ENCODE measurements at regions not wholly inside any gene's neighbourhood (a gene's known extent, or its start where the extent isn't known, plus 50 kb on each side); places are given as distances from the start of the nearest gene placed in this dataset.

- no peak overlapping the region for H3K27ac ChIP-seq (replicated peaks in 1 of 4)
- no peak overlapping the region for H3K4me3 ChIP-seq
- 85% methylated on average over 8 of the region's 8 CpGs for WGBS
- no peaks in the 10 kb centered on the region for H3K36me3 ChIP-seq
- H3K9me3 ChIP-seq: no peaks in the 10 kb centered on the region
- H3K4me1 ChIP-seq: peaks cover 2 to 22% (median 18%) of the 10 kb centered on the region in 4 donors
- no peaks in the 10 kb centered on the region for H3K27me3 ChIP-seq
- DNase-seq (ENCODE audit: extremely low spot score): no peak
- TF ChIP-seq POLR2AphosphoS5 (IDR thresholded peaks at IDR 0.05): no peak
- no peak for TF ChIP-seq EP300 (IDR thresholded peaks at IDR 0.05)
- no peak for TF ChIP-seq CTCF (IDR thresholded peaks at IDR 0.05)
- TF ChIP-seq POLR2A (IDR thresholded peaks at IDR 0.05; ENCODE audit: low read depth): no peak
- intact Hi-C loops (cut with DNase I): no loop called here
Measured at GRCh38 chr14:61120576-61120975, 139.5 kb downstream of the SLC38A6 start.

- peaks cover 0 to 6% (median 3%) of the 10 kb centered on the region in 4 donors for H3K9me3 ChIP-seq
- H3K27ac ChIP-seq (replicated peaks in 1 of 4): no peak overlapping the region
- TF ChIP-seq POLR2AphosphoS5 (IDR thresholded peaks at IDR 0.05) (no peak), EP300 (IDR thresholded peaks at IDR 0.05) (no peak), CTCF (IDR thresholded peaks at IDR 0.05) (no peak), POLR2A (IDR thresholded peaks at IDR 0.05; ENCODE audit: low read depth) (no peak)
- intact Hi-C loops (cut with DNase I): no loop called here
- no peak for DNase-seq (ENCODE audit: extremely low spot score)
- H3K4me3 ChIP-seq: no peak overlapping the region
- H3K4me1 ChIP-seq: peaks cover 0 to 7% (median 3%) of the 10 kb centered on the region in 4 donors
- WGBS: 81% methylated on average over 1 of the region's 1 CpG
- H3K27me3 ChIP-seq: no peaks in the 10 kb centered on the region
- no peaks in the 10 kb centered on the region for H3K36me3 ChIP-seq
Measured at GRCh38 chr14:61119006-61119405, 138.0 kb downstream of the SLC38A6 start.

GRCh38 chr14:61116369-61116768 is 135.3 kb downstream of the SLC38A6 start:
- intact Hi-C loops (cut with DNase I): no loop called here
- Histone ChIP-seq H3K27ac (replicated peaks in 1 of 4) (no peak overlapping the region), H3K4me3 (no peak overlapping the region), H3K27me3 (no peaks in the 10 kb centered on the region), H3K4me1 (peaks cover 0 to 4% (median 2%) of the 10 kb centered on the region in 4 donors), H3K9me3 (peaks cover 0 to 10% (median 3%) of the 10 kb centered on the region in 4 donors), H3K36me3 (no peaks in the 10 kb centered on the region)
- no peak for DNase-seq (ENCODE audit: extremely low spot score)
- no peak for TF ChIP-seq CTCF (IDR thresholded peaks at IDR 0.05)
- 87% methylated on average over 10 of the region's 10 CpGs for WGBS

GRCh38 chr14:61113561-61114225 is 132.6 kb downstream of the SLC38A6 start:
- Histone ChIP-seq H3K36me3 (no peaks in the 10 kb centered on the region), H3K27ac (replicated peaks in 1 of 4) (no peak overlapping the region), H3K27me3 (no peaks in the 10 kb centered on the region), H3K4me1 (peaks cover 0 to 13% (median 2%) of the 10 kb centered on the region in 4 donors), H3K4me3 (no peak overlapping the region), H3K9me3 (peaks cover 0 to 10% (median 3%) of the 10 kb centered on the region in 4 donors)
- 58% methylated on average over 6 of the region's 6 CpGs for WGBS
- intact Hi-C loops (cut with DNase I): no loop called here
- TF ChIP-seq EP300 (IDR thresholded peaks at IDR 0.05): no peak
- TF ChIP-seq POLR2A (IDR thresholded peaks at IDR 0.05; ENCODE audit: low read depth): no peak
- TF ChIP-seq POLR2AphosphoS5 (IDR thresholded peaks at IDR 0.05): no peak
- no peak for TF ChIP-seq CTCF (IDR thresholded peaks at IDR 0.05)
- DNase-seq (ENCODE audit: extremely low spot score): no peak

GRCh38 chr14:61112506-61112905 is 131.5 kb downstream of the SLC38A6 start:
- Histone ChIP-seq H3K4me3 (no peak overlapping the region), H3K9me3 (peaks cover 0 to 10% (median 3%) of the 10 kb centered on the region in 4 donors), H3K27ac (replicated peaks in 1 of 4) (no peak overlapping the region), H3K36me3 (no peaks in the 10 kb centered on the region), H3K4me1 (peaks cover 7 to 23% (median 10%) of the 10 kb centered on the region in 4 donors), H3K27me3 (no peaks in the 10 kb centered on the region)
- 94% methylated on average over 5 of the region's 5 CpGs for WGBS
- intact Hi-C loops (cut with DNase I): no loop called here
- DNase-seq (ENCODE audit: extremely low spot score): no peak
- TF ChIP-seq POLR2AphosphoS5 (IDR thresholded peaks at IDR 0.05) (no peak), POLR2A (IDR thresholded peaks at IDR 0.05; ENCODE audit: low read depth) (no peak)
